ENCODE measurements at regions not wholly inside any gene's neighbourhood (a gene's known extent, or its start where the extent isn't known, plus 50 kb on each side); places are given as distances from the start of the nearest gene placed in this dataset.

GRCh38 chr18:10275486-10275885 lies 178.9 kb upstream of the APCDD1 start:
- Histone ChIP-seq H3K27ac (ENCODE audit: insufficient read length, low read depth, low read length) (no peak overlapping the region), H2AFZ (ENCODE audit: low read length) (no peak overlapping the region), H3K79me2 (ENCODE audit: insufficient read depth, low read length) (no peaks in the 10 kb centered on the region), H3K56ac (ENCODE audit: insufficient read length, low read depth, low read length) (no peak overlapping the region), H2BK20ac (ENCODE audit: low read depth, low read length, poor library complexity, severe bottlenecking) (no peak overlapping the region), H4K20me1 (ENCODE audit: control insufficient read depth, insufficient read depth, insufficient read length) (no peaks in the 10 kb centered on the region), H3K27me3 (ENCODE audit: insufficient read depth, low read length) (no peaks in the 10 kb centered on the region), H3K9ac (ENCODE audit: extremely low read depth, insufficient read length, low read length) (no peak overlapping the region), H4K8ac (replicated peaks; ENCODE audit: insufficient read length, low read depth, low read length) (no peak overlapping the region), H2AK5ac (ENCODE audit: insufficient read length, low read length) (no peak overlapping the region), H3K4ac (ENCODE audit: low read depth, low read length) (no peak overlapping the region), H4K5ac (ENCODE audit: insufficient read length, low read depth, low read length) (no peak overlapping the region), H3K9me3 (ENCODE audit: control insufficient read depth, low read depth, low read length) (no peaks in the 10 kb centered on the region), H3K14ac (ENCODE audit: insufficient read depth, low read length) (no peak overlapping the region), H3K4me2 (ENCODE audit: insufficient read depth, insufficient read length, low read length) (no peak overlapping the region), H2BK12ac (ENCODE audit: insufficient read length, low read depth, low read length) (no peak overlapping the region), H2BK5ac (ENCODE audit: insufficient read length, low read length) (no peak overlapping the region), H2BK120ac (ENCODE audit: low read depth, low read length, poor library complexity, severe bottlenecking) (no peak overlapping the region), H3K23me2 (ENCODE audit: insufficient read length, low read depth, low read length, poor library complexity, severe bottlenecking) (no peaks in the 10 kb centered on the region), H3K4me1 (ENCODE audit: insufficient read depth, low read length) (no peaks in the 10 kb centered on the region), H3K18ac (ENCODE audit: insufficient read length, low read depth, low read length) (no peak overlapping the region), H4K91ac (ENCODE audit: insufficient read length, low read depth, low read length) (no peak overlapping the region), H3K79me1 (ENCODE audit: insufficient read depth, low read depth, low read length, poor library complexity, severe bottlenecking) (no peaks in the 10 kb centered on the region), H3K23ac (ENCODE audit: insufficient read length, low read depth, low read length) (no peak overlapping the region), H2BK15ac (ENCODE audit: low read depth, low read length) (no peak overlapping the region), H3T11ph (ENCODE audit: low read length) (no peak overlapping the region)
- no peak for DNase-seq
- H3K27me3 Mint-ChIP-seq (ENCODE audit: low read depth) = peaks cover 3% of the 10 kb centered on the region; the same call in 1 of the 2 replicates
- no peak for TF ChIP-seq CTCF (conservative IDR thresholded peaks at IDR 0.05)
- H3K36me3 Mint-ChIP-seq (ENCODE audit: insufficient read depth in 1 of 3, low read depth in 3 of 3) = no peaks in the 10 kb centered on the region
- no peaks in the 10 kb centered on the region for H3K9me3 Mint-ChIP-seq
- 100% methylated on average over 2 of the region's 3 CpGs for WGBS (ENCODE audit: extremely low coverage, insufficient read length, low lambda C conversion rate)
- no peak overlapping the region for H3K4me3 Mint-ChIP-seq
- no peak overlapping the region for H3K27ac Mint-ChIP-seq
- peaks cover 0 to 4% of the 10 kb centered on the region in 2 experiments; a peak in 2 of 4 replicates for H3K4me1 Mint-ChIP-seq

Data from H9 (cell line).